ENCODE measurements at regions not wholly inside any gene's neighbourhood (a gene's known extent, or its start where the extent isn't known, plus 50 kb on each side); places are given as distances from the start of the nearest gene placed in this dataset.

DNA sequence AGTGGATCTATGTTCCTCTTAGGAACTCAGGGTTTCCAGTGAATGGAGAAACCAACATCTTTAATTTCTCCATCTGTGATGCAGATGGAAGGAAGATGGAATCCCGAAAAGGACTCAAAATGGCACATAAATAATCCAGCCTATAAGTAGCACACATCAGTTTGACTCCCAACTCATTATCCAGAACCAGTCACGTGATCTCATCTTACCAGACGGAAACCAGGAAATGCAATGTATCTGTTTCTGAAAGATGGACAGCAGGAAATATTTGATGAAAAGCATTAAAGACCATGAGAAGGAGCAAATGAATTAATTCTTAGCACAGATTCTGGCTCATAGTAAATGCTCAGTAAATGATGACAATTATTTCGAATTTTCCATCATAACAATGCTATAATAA, 443.1 kb upstream of the FMR1 start:
- Histone ChIP-seq H3K27ac (no peak overlapping the region), H3K4me1 (no peaks in the 10 kb centered on the region), H3K36me3 (replicated peaks in 1 of 2; ENCODE audit: insufficient read depth in 1 of 2, low read depth in 2 of 2) (no peaks in the 10 kb centered on the region), H3K27me3 (no peaks in the 10 kb centered on the region), H3K9me3 (no peaks in the 10 kb centered on the region), H3K4me3 (no peak overlapping the region)
- no peak for ATAC-seq
- TF ChIP-seq POLR2A (IDR thresholded peaks at IDR 0.05) = no peak
- TF ChIP-seq, protein P1, sequence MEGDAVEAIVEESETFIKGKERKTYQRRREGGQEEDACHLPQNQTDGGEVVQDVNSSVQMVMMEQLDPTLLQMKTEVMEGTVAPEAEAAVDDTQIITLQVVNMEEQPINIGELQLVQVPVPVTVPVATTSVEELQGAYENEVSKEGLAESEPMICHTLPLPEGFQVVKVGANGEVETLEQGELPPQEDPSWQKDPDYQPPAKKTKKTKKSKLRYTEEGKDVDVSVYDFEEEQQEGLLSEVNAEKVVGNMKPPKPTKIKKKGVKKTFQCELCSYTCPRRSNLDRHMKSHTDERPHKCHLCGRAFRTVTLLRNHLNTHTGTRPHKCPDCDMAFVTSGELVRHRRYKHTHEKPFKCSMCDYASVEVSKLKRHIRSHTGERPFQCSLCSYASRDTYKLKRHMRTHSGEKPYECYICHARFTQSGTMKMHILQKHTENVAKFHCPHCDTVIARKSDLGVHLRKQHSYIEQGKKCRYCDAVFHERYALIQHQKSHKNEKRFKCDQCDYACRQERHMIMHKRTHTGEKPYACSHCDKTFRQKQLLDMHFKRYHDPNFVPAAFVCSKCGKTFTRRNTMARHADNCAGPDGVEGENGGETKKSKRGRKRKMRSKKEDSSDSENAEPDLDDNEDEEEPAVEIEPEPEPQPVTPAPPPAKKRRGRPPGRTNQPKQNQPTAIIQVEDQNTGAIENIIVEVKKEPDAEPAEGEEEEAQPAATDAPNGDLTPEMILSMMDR (IDR thresholded peaks at IDR 0.05) = no peak
- intact Hi-C loops (cut with DNase I) = no loop called here
- no peak for DNase-seq
- WGBS, 2 donors = 55 to 68% methylated on average over 4 of the region's 4 CpGs

DNA sequence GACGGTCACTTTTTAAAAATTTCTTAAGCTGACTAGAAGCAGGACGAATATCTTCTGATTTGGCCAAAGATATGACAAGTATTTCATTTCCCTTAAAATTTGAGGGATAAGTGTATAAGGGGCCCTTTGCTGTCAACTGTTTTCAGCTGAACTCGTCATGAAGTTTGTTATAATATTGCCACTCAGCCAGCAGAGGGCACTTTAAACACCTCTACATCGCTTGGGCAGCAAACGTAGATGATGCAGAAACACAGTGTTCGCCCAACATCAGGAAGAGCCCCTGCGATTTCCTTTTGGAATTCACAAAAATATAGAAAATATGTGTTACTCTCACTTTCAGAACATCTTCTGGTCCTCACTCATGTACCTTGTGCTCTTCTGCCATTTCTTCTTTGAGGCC, 435.7 kb upstream of the FMR1 start:
- peak in 3 of 4 donors; percentile 3 to 22 (median 19) for DNase-seq
- no peaks in the 10 kb centered on the region for H3K36me3 ChIP-seq (replicated peaks in 1 of 2; ENCODE audit: insufficient read depth in 1 of 2, low read depth in 2 of 2)
- ATAC-seq = no peak
- no peak for TF ChIP-seq POLR2A (IDR thresholded peaks at IDR 0.05)
- TF ChIP-seq, protein P1 (IDR thresholded peaks at IDR 0.05) = peak in 5 of 7 experiments; percentile 9 to 41 (median 21)
- no peak overlapping the region for H3K27ac ChIP-seq
- no peaks in the 10 kb centered on the region for H3K4me1 ChIP-seq
- intact Hi-C loops (cut with DNase I) = no loop called here
- WGBS, 2 donors = 18 to 21% methylated on average over 7 of the region's 7 CpGs
- no peaks in the 10 kb centered on the region for H3K9me3 ChIP-seq
- H3K27me3 ChIP-seq = no peaks in the 10 kb centered on the region
- H3K4me3 ChIP-seq = no peak overlapping the region

DNA sequence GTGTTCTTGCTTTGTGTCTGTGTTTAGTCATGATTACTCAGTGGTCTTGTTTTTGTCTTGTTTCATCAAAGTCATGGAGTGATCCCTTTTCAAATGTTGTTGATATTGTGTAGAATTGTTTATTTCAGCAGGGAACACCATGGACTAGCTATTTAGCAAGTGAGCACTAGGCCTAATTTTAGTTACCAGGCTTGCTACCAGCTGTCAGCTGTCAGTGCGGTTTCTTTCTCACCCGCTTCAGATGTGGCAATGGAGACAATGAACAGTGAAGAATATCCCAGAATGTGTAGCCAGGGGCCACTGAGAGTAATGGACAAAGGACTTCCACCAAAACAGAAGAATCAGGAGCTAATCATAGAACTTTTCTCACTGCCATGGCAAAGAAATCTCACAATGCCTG, 432.8 kb upstream of the FMR1 start:
- 75 to 100% methylated on average over 2 of the region's 2 CpGs for WGBS, 2 donors
- H3K27me3 ChIP-seq = no peaks in the 10 kb centered on the region
- H3K4me3 ChIP-seq = no peak overlapping the region
- intact Hi-C loops (cut with DNase I) = no loop called here
- no peaks in the 10 kb centered on the region for H3K9me3 ChIP-seq
- TF ChIP-seq, protein P1 (IDR thresholded peaks at IDR 0.05) = no peak
- no peak for TF ChIP-seq POLR2A (IDR thresholded peaks at IDR 0.05)
- no peaks in the 10 kb centered on the region for H3K4me1 ChIP-seq
- ATAC-seq (no peak), DNase-seq (no peak)
- no peak overlapping the region for H3K27ac ChIP-seq
- H3K36me3 ChIP-seq (replicated peaks in 1 of 2; ENCODE audit: insufficient read depth in 1 of 2, low read depth in 2 of 2) = no peaks in the 10 kb centered on the region

DNA sequence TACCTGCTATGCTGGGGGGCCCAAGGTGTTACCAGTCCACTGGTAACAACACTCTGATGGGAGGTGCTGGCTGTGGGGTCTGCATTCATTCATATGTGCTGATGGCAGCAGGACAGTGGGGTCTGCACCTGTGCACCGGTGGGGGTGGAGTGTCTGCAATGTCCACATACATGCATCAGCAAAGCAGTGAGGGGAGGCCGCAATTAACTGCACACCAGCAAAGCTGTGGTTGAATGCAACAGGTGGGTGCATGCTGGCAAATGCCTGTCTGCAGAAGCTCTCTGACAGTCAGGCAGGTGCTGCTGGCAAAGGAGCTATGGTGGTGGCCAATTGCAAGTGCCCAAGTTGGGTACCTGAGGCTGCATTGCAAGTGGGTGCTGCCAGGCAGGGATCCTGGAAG, 426.5 kb upstream of the FMR1 start:
- Histone ChIP-seq H3K4me1 (no peaks in the 10 kb centered on the region), H3K36me3 (replicated peaks in 1 of 2; ENCODE audit: insufficient read depth in 1 of 2, low read depth in 2 of 2) (no peaks in the 10 kb centered on the region), H3K9me3 (no peaks in the 10 kb centered on the region), H3K27me3 (no peaks in the 10 kb centered on the region), H3K4me3 (no peak overlapping the region), H3K27ac (no peak overlapping the region)
- 80 to 83% methylated on average over 1 of the region's 2 CpGs for WGBS, 2 donors
- ATAC-seq (no peak), DNase-seq (no peak)
- TF ChIP-seq, protein P1 (IDR thresholded peaks at IDR 0.05) = no peak
- no peak for TF ChIP-seq POLR2A (IDR thresholded peaks at IDR 0.05)
- intact Hi-C loops (cut with DNase I) = no loop called here

DNA sequence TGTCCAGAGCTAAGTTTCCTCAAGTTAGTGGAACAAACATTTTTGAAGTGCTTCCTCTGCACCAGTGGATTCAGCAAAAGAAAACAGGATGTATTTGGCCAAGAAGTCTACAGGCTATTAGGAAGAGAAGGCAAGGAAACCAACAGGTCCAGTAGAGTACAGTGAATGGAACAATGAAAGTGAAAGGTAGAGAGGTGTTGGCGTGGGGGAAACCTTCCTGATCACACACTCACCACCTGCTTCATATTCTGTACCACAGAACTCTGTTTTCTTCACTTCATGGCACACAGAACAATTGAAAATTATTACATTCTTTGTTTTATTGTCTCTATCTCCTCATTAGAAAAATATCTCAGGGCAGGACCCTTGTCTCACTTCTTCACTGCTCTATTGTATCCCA, 417.4 kb upstream of the FMR1 start:
- H3K9me3 ChIP-seq = no peaks in the 10 kb centered on the region
- no peaks in the 10 kb centered on the region for H3K27me3 ChIP-seq
- H3K27ac ChIP-seq = no peak overlapping the region
- H3K4me1 ChIP-seq = no peaks in the 10 kb centered on the region
- H3K36me3 ChIP-seq (replicated peaks in 1 of 2; ENCODE audit: insufficient read depth in 1 of 2, low read depth in 2 of 2) = no peaks in the 10 kb centered on the region
- 27 to 60% methylated on average over 1 of the region's 1 CpG for WGBS, 2 donors
- DNase-seq (no peak), ATAC-seq (no peak)
- intact Hi-C loops (cut with DNase I) = no loop called here
- no peak overlapping the region for H3K4me3 ChIP-seq
- TF ChIP-seq, protein P1 (IDR thresholded peaks at IDR 0.05) = no peak
- no peak for TF ChIP-seq POLR2A (IDR thresholded peaks at IDR 0.05)
